ENCODE measurements at regions not wholly inside any gene's neighbourhood (a gene's known extent, or its start where the extent isn't known, plus 50 kb on each side); places are given as distances from the start of the nearest gene placed in this dataset.

DNA sequence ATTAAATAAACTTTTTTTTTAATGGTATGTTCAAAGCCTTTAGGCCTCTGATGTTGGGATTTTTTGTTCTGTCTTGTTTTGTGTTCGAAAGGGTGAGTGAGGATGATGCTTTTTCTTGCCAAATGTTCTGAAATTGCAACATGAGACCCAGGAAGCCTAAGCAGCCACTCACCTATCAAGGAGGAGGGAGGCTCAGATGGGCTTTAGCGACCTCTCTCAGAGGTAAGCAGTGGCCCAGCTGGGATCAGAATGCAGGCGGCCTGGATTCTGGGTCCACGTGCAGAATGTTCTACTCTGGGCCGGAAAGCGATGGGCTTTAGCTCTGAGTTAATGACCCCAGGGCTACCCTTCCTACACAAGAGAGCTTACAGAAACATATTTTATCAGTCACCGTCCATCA lies 386.6 kb downstream of the SOX9 start:
- H2AFZ ChIP-seq (ENCODE audit: low read length) = no peak overlapping the region
- H3K79me2 ChIP-seq (ENCODE audit: insufficient read depth, low read length) = no peaks in the 10 kb centered on the region
- H3K9me2 ChIP-seq (replicated peaks; ENCODE audit: low read depth, low read length) = no peaks in the 10 kb centered on the region
- no peaks in the 10 kb centered on the region for H4K20me1 ChIP-seq (ENCODE audit: insufficient read depth, low read length, poor library complexity, severe bottlenecking)
- no peaks in the 10 kb centered on the region for H3K4me1 ChIP-seq (ENCODE audit: insufficient read depth, low read length, poor library complexity, severe bottlenecking)
- no peak overlapping the region for H3K4me3 ChIP-seq (ENCODE audit: low read length, poor library complexity, severe bottlenecking)
- no peak overlapping the region for H3K9ac ChIP-seq (ENCODE audit: low read depth, low read length, poor library complexity, severe bottlenecking)
- no peaks in the 10 kb centered on the region for H3F3A ChIP-seq (ENCODE audit: low read depth)
- TF ChIP-seq, protein P1, sequence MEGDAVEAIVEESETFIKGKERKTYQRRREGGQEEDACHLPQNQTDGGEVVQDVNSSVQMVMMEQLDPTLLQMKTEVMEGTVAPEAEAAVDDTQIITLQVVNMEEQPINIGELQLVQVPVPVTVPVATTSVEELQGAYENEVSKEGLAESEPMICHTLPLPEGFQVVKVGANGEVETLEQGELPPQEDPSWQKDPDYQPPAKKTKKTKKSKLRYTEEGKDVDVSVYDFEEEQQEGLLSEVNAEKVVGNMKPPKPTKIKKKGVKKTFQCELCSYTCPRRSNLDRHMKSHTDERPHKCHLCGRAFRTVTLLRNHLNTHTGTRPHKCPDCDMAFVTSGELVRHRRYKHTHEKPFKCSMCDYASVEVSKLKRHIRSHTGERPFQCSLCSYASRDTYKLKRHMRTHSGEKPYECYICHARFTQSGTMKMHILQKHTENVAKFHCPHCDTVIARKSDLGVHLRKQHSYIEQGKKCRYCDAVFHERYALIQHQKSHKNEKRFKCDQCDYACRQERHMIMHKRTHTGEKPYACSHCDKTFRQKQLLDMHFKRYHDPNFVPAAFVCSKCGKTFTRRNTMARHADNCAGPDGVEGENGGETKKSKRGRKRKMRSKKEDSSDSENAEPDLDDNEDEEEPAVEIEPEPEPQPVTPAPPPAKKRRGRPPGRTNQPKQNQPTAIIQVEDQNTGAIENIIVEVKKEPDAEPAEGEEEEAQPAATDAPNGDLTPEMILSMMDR (conservative IDR thresholded peaks at IDR 0.05; ENCODE audit: low read length) = no peak
- TF ChIP-seq EZH2phosphoT487 (IDR thresholded peaks at IDR 0.05; ENCODE audit: borderline replicate concordance) = no peak
- H3K27me3 ChIP-seq (ENCODE audit: insufficient read depth, low read length, poor library complexity, severe bottlenecking) = no peaks in the 10 kb centered on the region
- H3K4me2 ChIP-seq (ENCODE audit: low read depth, low read length, poor library complexity, severe bottlenecking) = no peak overlapping the region
- H3K9me3 ChIP-seq (ENCODE audit: insufficient read depth, low read depth, low read length) = no peaks in the 10 kb centered on the region; the same call in 1 of the 2 replicates
- H3K36me3 ChIP-seq (ENCODE audit: insufficient read depth, low read length) = no peaks in the 10 kb centered on the region

DNA sequence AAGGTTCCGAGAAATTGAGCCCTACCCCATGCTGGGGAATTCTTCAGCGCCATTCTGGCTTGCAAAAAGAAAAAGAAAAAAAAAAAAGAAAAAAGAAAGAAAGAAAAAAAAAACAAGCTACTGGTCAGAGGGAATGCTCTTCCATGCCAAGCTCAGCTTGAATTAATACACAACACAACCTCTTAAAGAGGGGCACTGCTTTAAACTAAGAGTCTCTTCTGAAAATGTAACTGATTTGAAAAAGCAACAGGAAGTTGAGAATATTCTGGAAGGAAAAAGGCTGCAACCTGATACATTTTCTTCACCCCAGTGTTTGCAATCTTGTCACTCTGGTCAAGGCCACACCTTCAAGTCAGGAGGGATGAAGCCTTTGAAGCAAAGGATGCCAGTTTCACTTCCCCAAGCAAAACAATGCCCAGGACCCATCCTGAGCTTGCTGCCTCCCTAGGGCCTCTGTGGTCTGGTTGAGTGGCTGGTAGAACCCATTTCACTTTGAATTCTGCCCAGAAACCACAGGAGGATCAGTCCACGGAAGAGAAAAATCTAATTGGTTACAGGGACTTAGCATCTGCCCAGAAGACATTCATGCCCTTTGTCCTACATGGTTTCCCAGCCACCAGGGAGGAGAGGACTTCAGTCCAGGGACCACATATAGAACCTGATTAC lies 389.7 kb downstream of the SOX9 start:
- H3K4me2 ChIP-seq (ENCODE audit: low read depth, low read length, poor library complexity, severe bottlenecking) = no peak overlapping the region
- no peaks in the 10 kb centered on the region for H4K20me1 ChIP-seq (ENCODE audit: insufficient read depth, low read length, poor library complexity, severe bottlenecking)
- H3K79me2 ChIP-seq (ENCODE audit: insufficient read depth, low read length) = no peaks in the 10 kb centered on the region
- no peaks in the 10 kb centered on the region for H3K27me3 ChIP-seq (ENCODE audit: insufficient read depth, low read length, poor library complexity, severe bottlenecking)
- H2AFZ ChIP-seq (ENCODE audit: low read length) = no peak overlapping the region; the same call in 1 of the 2 replicates
- no peak overlapping the region for H3K9ac ChIP-seq (ENCODE audit: low read depth, low read length, poor library complexity, severe bottlenecking)
- H3K9me2 ChIP-seq (replicated peaks; ENCODE audit: low read depth, low read length) = no peaks in the 10 kb centered on the region
- TF ChIP-seq, protein P1 (conservative IDR thresholded peaks at IDR 0.05; ENCODE audit: low read length) = no peak
- no peak for TF ChIP-seq EZH2phosphoT487 (IDR thresholded peaks at IDR 0.05; ENCODE audit: borderline replicate concordance)
- no peak overlapping the region for H3K4me3 ChIP-seq (ENCODE audit: low read length, poor library complexity, severe bottlenecking)
- no peaks in the 10 kb centered on the region for H3F3A ChIP-seq (ENCODE audit: low read depth)
- H3K36me3 ChIP-seq (ENCODE audit: insufficient read depth, low read length) = no peaks in the 10 kb centered on the region
- no peaks in the 10 kb centered on the region for H3K4me1 ChIP-seq (ENCODE audit: insufficient read depth, low read length, poor library complexity, severe bottlenecking)
- no peaks in the 10 kb centered on the region for H3K9me3 ChIP-seq (ENCODE audit: insufficient read depth, low read depth, low read length)

DNA sequence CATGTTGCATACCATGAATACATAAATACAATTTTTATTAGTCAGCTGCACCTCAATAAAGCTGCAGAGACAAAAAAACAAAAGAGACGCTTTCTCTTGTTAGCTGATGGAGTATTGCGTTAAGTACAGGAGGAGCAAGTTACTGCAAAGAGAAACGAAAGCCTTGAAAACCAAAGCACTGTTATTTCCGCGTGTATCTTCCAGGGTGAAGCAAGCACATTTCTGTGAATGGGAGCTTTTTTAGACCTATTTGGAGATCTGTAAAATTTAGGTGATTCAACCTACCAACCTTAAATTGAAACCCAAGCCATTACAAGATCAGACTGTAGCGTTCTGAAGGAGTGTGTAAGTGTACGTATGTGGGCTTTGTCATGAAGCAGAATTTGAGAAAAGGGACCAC lies 390.4 kb downstream of the SOX9 start:
- no peak overlapping the region for H3K4me3 ChIP-seq (ENCODE audit: low read length, poor library complexity, severe bottlenecking)
- H3K79me2 ChIP-seq (ENCODE audit: insufficient read depth, low read length) = no peaks in the 10 kb centered on the region
- H2AFZ ChIP-seq (ENCODE audit: low read length) = no peak overlapping the region
- no peaks in the 10 kb centered on the region for H3F3A ChIP-seq (ENCODE audit: low read depth)
- no peak overlapping the region for H3K4me2 ChIP-seq (ENCODE audit: low read depth, low read length, poor library complexity, severe bottlenecking)
- H4K20me1 ChIP-seq (ENCODE audit: insufficient read depth, low read length, poor library complexity, severe bottlenecking) = no peaks in the 10 kb centered on the region
- H3K4me1 ChIP-seq (ENCODE audit: insufficient read depth, low read length, poor library complexity, severe bottlenecking) = no peaks in the 10 kb centered on the region
- no peaks in the 10 kb centered on the region for H3K9me3 ChIP-seq (ENCODE audit: insufficient read depth, low read depth, low read length)
- H3K9ac ChIP-seq (ENCODE audit: low read depth, low read length, poor library complexity, severe bottlenecking) = no peak overlapping the region
- no peaks in the 10 kb centered on the region for H3K36me3 ChIP-seq (ENCODE audit: insufficient read depth, low read length)
- no peaks in the 10 kb centered on the region for H3K9me2 ChIP-seq (replicated peaks; ENCODE audit: low read depth, low read length)
- TF ChIP-seq EZH2phosphoT487 (IDR thresholded peaks at IDR 0.05; ENCODE audit: borderline replicate concordance) = no peak
- TF ChIP-seq, protein P1 (conservative IDR thresholded peaks at IDR 0.05; ENCODE audit: low read length) = no peak
- H3K27me3 ChIP-seq (ENCODE audit: insufficient read depth, low read length, poor library complexity, severe bottlenecking) = no peaks in the 10 kb centered on the region

Measured in Loucy (cell line).